ENCODE measurements at regions not wholly inside any gene's neighbourhood (a gene's known extent, or its start where the extent isn't known, plus 50 kb on each side); places are given as distances from the start of the nearest gene placed in this dataset.

GRCh38 chr3:198106265-198106664 is 146.2 kb downstream of the LMLN start:
- Histone ChIP-seq H2AFZ (ENCODE audit: low read length) (no peak overlapping the region), H3K36me3 (ENCODE audit: insufficient read depth, low read length) (no peaks in the 10 kb centered on the region), H4K20me1 (ENCODE audit: insufficient read depth, low read length, poor library complexity, severe bottlenecking) (no peaks in the 10 kb centered on the region), H3F3A (ENCODE audit: low read depth) (peaks cover 10% of the 10 kb centered on the region), H3K4me1 (ENCODE audit: insufficient read depth, low read length, poor library complexity, severe bottlenecking) (peaks cover 35% of the 10 kb centered on the region), H3K9ac (ENCODE audit: low read depth, low read length, poor library complexity, severe bottlenecking) (no peak overlapping the region), H3K4me3 (ENCODE audit: low read length, poor library complexity, severe bottlenecking) (peak overlapping the region; percentile 7), H3K79me2 (ENCODE audit: insufficient read depth, low read length) (no peaks in the 10 kb centered on the region), H3K27me3 (ENCODE audit: insufficient read depth, low read length, poor library complexity, severe bottlenecking) (no peaks in the 10 kb centered on the region), H3K9me2 (replicated peaks; ENCODE audit: low read depth, low read length) (no peaks in the 10 kb centered on the region), H3K9me3 (ENCODE audit: insufficient read depth, low read depth, low read length) (peaks cover 5% of the 10 kb centered on the region; the same call in 1 of the 2 replicates), H3K4me2 (ENCODE audit: low read depth, low read length, poor library complexity, severe bottlenecking) (no peak overlapping the region)
- TF ChIP-seq EZH2phosphoT487 (IDR thresholded peaks at IDR 0.05; ENCODE audit: borderline replicate concordance) (no peak), CTCF (conservative IDR thresholded peaks at IDR 0.05; ENCODE audit: low read length) (no peak)

- Histone ChIP-seq H3K36me3 (ENCODE audit: insufficient read depth, low read length) (no peaks in the 10 kb centered on the region), H4K20me1 (ENCODE audit: insufficient read depth, low read length, poor library complexity, severe bottlenecking) (no peaks in the 10 kb centered on the region), H3K9ac (ENCODE audit: low read depth, low read length, poor library complexity, severe bottlenecking) (peak overlapping the region; percentile 60), H3K9me3 (ENCODE audit: insufficient read depth, low read depth, low read length) (peaks cover 5% of the 10 kb centered on the region; the same call in 1 of the 2 replicates), H3K27me3 (ENCODE audit: insufficient read depth, low read length, poor library complexity, severe bottlenecking) (no peaks in the 10 kb centered on the region), H3K4me3 (ENCODE audit: low read length, poor library complexity, severe bottlenecking) (peak overlapping the region; percentile 48), H3K4me1 (ENCODE audit: insufficient read depth, low read length, poor library complexity, severe bottlenecking) (peaks cover 35% of the 10 kb centered on the region), H3K4me2 (ENCODE audit: low read depth, low read length, poor library complexity, severe bottlenecking) (peak overlapping the region; percentile 62), H3F3A (ENCODE audit: low read depth) (peaks cover 10% of the 10 kb centered on the region), H3K79me2 (ENCODE audit: insufficient read depth, low read length) (no peaks in the 10 kb centered on the region), H2AFZ (ENCODE audit: low read length) (peak overlapping the region; percentile 3; the same call in 1 of the 2 replicates), H3K9me2 (replicated peaks; ENCODE audit: low read depth, low read length) (no peaks in the 10 kb centered on the region)
- TF ChIP-seq EZH2phosphoT487 (IDR thresholded peaks at IDR 0.05; ENCODE audit: borderline replicate concordance), result no peak
- no peak for TF ChIP-seq CTCF (conservative IDR thresholded peaks at IDR 0.05; ENCODE audit: low read length)
These were observed 148.1 kb downstream of the LMLN start for GRCh38 chr3:198107840-198108734.

GRCh38 chr3:198109883-198110282 is 149.9 kb downstream of the LMLN start:
- H3K9ac ChIP-seq (ENCODE audit: low read depth, low read length, poor library complexity, severe bottlenecking), result no peak overlapping the region
- no peaks in the 10 kb centered on the region for H3K27me3 ChIP-seq (ENCODE audit: insufficient read depth, low read length, poor library complexity, severe bottlenecking)
- peaks cover 10% of the 10 kb centered on the region for H3F3A ChIP-seq (ENCODE audit: low read depth)
- TF ChIP-seq EZH2phosphoT487 (IDR thresholded peaks at IDR 0.05; ENCODE audit: borderline replicate concordance) (no peak), CTCF (conservative IDR thresholded peaks at IDR 0.05; ENCODE audit: low read length) (no peak)
- H2AFZ ChIP-seq (ENCODE audit: low read length), result no peak overlapping the region
- no peaks in the 10 kb centered on the region for H3K9me2 ChIP-seq (replicated peaks; ENCODE audit: low read depth, low read length)
- no peak overlapping the region for H3K4me2 ChIP-seq (ENCODE audit: low read depth, low read length, poor library complexity, severe bottlenecking)
- H3K36me3 ChIP-seq (ENCODE audit: insufficient read depth, low read length), result no peaks in the 10 kb centered on the region
- H3K4me3 ChIP-seq (ENCODE audit: low read length, poor library complexity, severe bottlenecking), result no peak overlapping the region
- peaks cover 5% of the 10 kb centered on the region; the same call in 1 of the 2 replicates for H3K9me3 ChIP-seq (ENCODE audit: insufficient read depth, low read depth, low read length)
- no peaks in the 10 kb centered on the region for H3K79me2 ChIP-seq (ENCODE audit: insufficient read depth, low read length)
- peaks cover 35% of the 10 kb centered on the region for H3K4me1 ChIP-seq (ENCODE audit: insufficient read depth, low read length, poor library complexity, severe bottlenecking)
- no peaks in the 10 kb centered on the region for H4K20me1 ChIP-seq (ENCODE audit: insufficient read depth, low read length, poor library complexity, severe bottlenecking)
